Fibroblast of lung (primary cell): ENCODE measurements at regions not wholly inside any gene's neighbourhood (a gene's known extent, or its start where the extent isn't known, plus 50 kb on each side); places are given as distances from the start of the nearest gene placed in this dataset.
"Not testable (repeated sequence)": the region's sequence is repeated elsewhere in the genome, so short reads cannot be mapped to it uniquely, and the experiment has no call there.

Experiments used
- DNase-seq, 2 donors: peaks; one replicate each; pipeline versions ENCODE4 v3.0.0 to v3.0.0-alpha.2; 2010; ENCODE audit warnings: low read depth in 2 of 2
- H2AFZ ChIP-seq: 2 replicates; pipeline ENCODE4 v1.5.1; 2012; ENCODE audit warnings: low read length, control low read depth, inconsistent platforms
- H3K27ac ChIP-seq: 2 replicates; pipeline ENCODE4 v1.5.1; 2011; ENCODE audit warnings: low read length, control low read depth; ENCODE audit not compliant: insufficient read depth
- H3K27me3 ChIP-seq: 2 replicates; pipeline ENCODE4 v1.5.1; 2011; ENCODE audit warnings: mild to moderate bottlenecking, low read length; ENCODE audit not compliant: control insufficient read depth, insufficient read depth
- H3K36me3 ChIP-seq: 2 replicates; pipeline ENCODE4 v1.5.1; 2011; ENCODE audit warnings: low read length; ENCODE audit not compliant: control insufficient read depth, insufficient read depth
- H3K4me1 ChIP-seq: 2 replicates; pipeline ENCODE4 v1.5.1; 2011; ENCODE audit warnings: low read length; ENCODE audit not compliant: control insufficient read depth, insufficient read depth; ENCODE audit errors: extremely low read depth
- H3K4me2 ChIP-seq: 2 replicates; pipeline ENCODE4 v1.5.1; 2011; ENCODE audit warnings: low read length, control low read depth; ENCODE audit not compliant: insufficient read depth; ENCODE audit errors: extremely low read depth
- H3K4me3 ChIP-seq, 4 experiments: fragments of 200-600 bp in 1 of 4; sonication (generic) in 1 of 4; replicated peaks in 1 of 4; 2 replicates each; pipeline ENCODE4 v1.5.1; 2011 to 2016; ENCODE audit warnings: low read length in 4 of 4, low read depth in 3 of 4, mild to moderate bottlenecking in 3 of 4, control low read depth in 2 of 4, inconsistent platforms in 1 of 4, mixed read lengths in 1 of 4; ENCODE audit not compliant: insufficient read depth in 1 of 4; ENCODE audit errors: control extremely low read depth in 1 of 4
- H3K79me2 ChIP-seq: 2 replicates; pipeline ENCODE4 v1.5.1; 2012; ENCODE audit warnings: mild to moderate bottlenecking, low read length, inconsistent platforms; ENCODE audit not compliant: control insufficient read depth, insufficient read depth
- H3K9ac ChIP-seq: 2 replicates; pipeline ENCODE4 v1.5.1; 2011; ENCODE audit warnings: mild to moderate bottlenecking, low read length, control low read depth; ENCODE audit not compliant: insufficient read depth
- H3K9me3 ChIP-seq: 2 replicates; pipeline ENCODE4 v1.5.1; 2012; ENCODE audit warnings: low read depth, low read length; ENCODE audit not compliant: control insufficient read depth, insufficient read depth
- H4K20me1 ChIP-seq: 2 replicates; pipeline ENCODE4 v1.5.1; 2011; ENCODE audit warnings: low read length; ENCODE audit not compliant: control insufficient read depth, insufficient read depth; ENCODE audit errors: extremely low read depth
- CTCF ChIP-seq, 2 donors: IDR thresholded peaks in 1 of 2; conservative IDR thresholded peaks in 1 of 2; 1 replicate in 1 of 2; 2 replicates in 1 of 2; pipeline ENCODE4 v1.5.1; 2011 to 2012; ENCODE audit warnings: low read length in 2 of 2, control low read depth in 1 of 2, inconsistent platforms in 1 of 2, low read depth in 1 of 2, mild to moderate bottlenecking in 1 of 2
- EZH2 ChIP-seq: IDR thresholded peaks from 2 replicates; pipeline ENCODE4 v1.5.1; 2012; ENCODE audit warnings: low read length, control low read depth, mild to moderate bottlenecking; ENCODE audit errors: missing control alignments

- no peak overlapping the region for H2AFZ ChIP-seq
- no peak overlapping the region for H3K27ac ChIP-seq
- no peaks in the 10 kb centered on the region for H3K36me3 ChIP-seq
- no peak overlapping the region for H3K4me3 ChIP-seq
- H3K79me2 ChIP-seq, result no peaks in the 10 kb centered on the region
- no peaks in the 10 kb centered on the region for H4K20me1 ChIP-seq
- peak in 1 of 2 donors; percentile 30 for DNase-seq
- H3K9me3 ChIP-seq, result no peaks in the 10 kb centered on the region
- H3K27me3 ChIP-seq, result no peaks in the 10 kb centered on the region
- H3K4me2 ChIP-seq, result no peak overlapping the region
- TF ChIP-seq CTCF (conservative IDR thresholded peaks at IDR 0.05 in 1 of 2, IDR thresholded peaks at IDR 0.05 in 1 of 2; ENCODE audit: low read depth in 1 of 2, low read length in 2 of 2) (no peak), EZH2 (no peak)
- H3K4me1 ChIP-seq, result no peaks in the 10 kb centered on the region
- no peak overlapping the region for H3K9ac ChIP-seq
Observed at GRCh38 chr6:80489911-80490635, 383.6 kb downstream of the BCKDHB start.

GRCh38 chr6:80488190-80488589 lies 381.7 kb downstream of the BCKDHB start:
- no peaks in the 10 kb centered on the region for H3K9me3 ChIP-seq
- no peaks in the 10 kb centered on the region for H4K20me1 ChIP-seq
- TF ChIP-seq CTCF (conservative IDR thresholded peaks at IDR 0.05 in 1 of 2, IDR thresholded peaks at IDR 0.05 in 1 of 2; ENCODE audit: low read depth in 1 of 2, low read length in 2 of 2), result no peak
- no peak for TF ChIP-seq EZH2
- no peak for DNase-seq
- H3K27ac ChIP-seq, result no peak overlapping the region
- H2AFZ ChIP-seq, result no peak overlapping the region
- no peak overlapping the region for H3K9ac ChIP-seq
- H3K4me3 ChIP-seq, result no peak overlapping the region
- no peaks in the 10 kb centered on the region for H3K4me1 ChIP-seq
- no peak overlapping the region for H3K4me2 ChIP-seq
- no peaks in the 10 kb centered on the region for H3K36me3 ChIP-seq
- no peaks in the 10 kb centered on the region for H3K79me2 ChIP-seq
- H3K27me3 ChIP-seq, result no peaks in the 10 kb centered on the region

- H3K9ac ChIP-seq, result not testable (repeated sequence)
Observed at GRCh38 chr6:80485494-80485893, 379.0 kb downstream of the BCKDHB start.

More at GRCh38 chr6:80485494-80485893, 379.0 kb downstream of the BCKDHB start:
- H4K20me1 ChIP-seq, H3K27me3 ChIP-seq, H3K27ac ChIP-seq, H3K36me3 ChIP-seq, H3K9me3 ChIP-seq, H3K4me3 ChIP-seq, DNase-seq, H3K79me2 ChIP-seq, H2AFZ ChIP-seq, H3K4me1 ChIP-seq, H3K4me2 ChIP-seq: not testable (repeated sequence)
